ENCODE measurements at regions not wholly inside any gene's neighbourhood (a gene's known extent, or its start where the extent isn't known, plus 50 kb on each side); places are given as distances from the start of the nearest gene placed in this dataset.

DNA sequence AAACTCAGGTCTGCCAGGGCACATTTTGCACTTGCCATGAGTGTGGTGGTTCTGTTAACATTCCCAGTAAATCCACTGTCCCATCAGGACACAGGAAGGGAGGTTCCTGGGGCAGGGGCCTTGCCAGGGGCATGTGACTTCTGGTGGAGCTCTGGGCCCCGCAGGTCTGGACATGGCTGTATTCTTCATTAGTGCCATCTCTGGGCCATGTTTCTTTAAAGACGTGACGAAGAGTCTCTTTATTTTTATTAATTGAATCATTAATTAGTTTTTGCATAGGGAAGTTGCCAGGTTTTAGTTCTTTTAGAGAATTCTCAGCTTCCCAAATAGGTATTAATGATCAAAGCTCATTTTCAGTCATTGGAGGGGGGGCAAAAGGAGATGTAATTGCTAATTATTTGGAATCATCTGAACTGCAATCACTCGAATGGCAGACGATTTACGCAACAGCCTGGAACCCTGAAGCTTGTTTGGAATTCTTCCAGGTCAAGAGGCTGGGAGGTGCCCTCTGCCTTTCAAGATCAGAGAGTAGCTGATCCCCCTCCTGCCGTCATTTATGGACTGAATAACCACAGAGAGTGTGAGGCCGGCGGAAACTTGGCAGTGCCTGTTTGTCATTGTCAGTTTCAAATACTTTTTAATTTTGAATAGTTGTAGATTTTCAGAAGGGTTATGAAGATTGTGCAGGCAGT is 106.2 kb downstream of the RTP5 start:
- DNase-seq (ENCODE audit: low read depth, low spot score), result no peak
- ChIA-PET CTCF (interaction anchor here (1.8 to 1.9 kb wide), 2 partner anchors 9 to 25 kb away, joined by 6 to 8 read pairs; no protein-coding TSS in a partner anchor), SMC1A (ENCODE audit: uncharacterized antibody, unreplicated experiment) (no interaction called here), POLR2A (no interaction called here), RAD21 (ENCODE audit: unreplicated experiment) (no interaction called here)
- no peak for FAIRE-seq
- WGBS (ENCODE audit: insufficient coverage, insufficient replicate concordance, low lambda C conversion rate, missing lambda C conversion rate), result 90% methylated on average over 9 of the region's 9 CpGs
- H3K27ac ChIP-seq (ENCODE audit: control insufficient read depth, insufficient read depth), result no peak overlapping the region
- no peak overlapping the region for H3K4me2 ChIP-seq (ENCODE audit: control insufficient read depth, insufficient read depth)
- intact Hi-C loops (cut with micrococcal nuclease; ENCODE audit: unreplicated experiment), result no loop called here
- H3K9me3 ChIP-seq (replicated peaks; ENCODE audit: control insufficient read depth, insufficient read depth, low read length), result peaks cover 1% of the 10 kb centered on the region; the same call in 1 of the 3 replicates
- H3K4me1 ChIP-seq (ENCODE audit: control insufficient read depth, insufficient read depth, low read length), result no peaks in the 10 kb centered on the region
- H3K9ac ChIP-seq (ENCODE audit: control insufficient read depth, insufficient read depth, low read length), result no peak overlapping the region
- no peak for ATAC-seq
- in situ Hi-C loops (cut with MboI), result no loop called here
- no peaks in the 10 kb centered on the region for H3K27me3 ChIP-seq (replicated peaks in 1 of 2; ENCODE audit: control insufficient read depth in 2 of 2, insufficient read depth in 2 of 2, low read length in 1 of 2)
- H3K79me2 ChIP-seq (ENCODE audit: control insufficient read depth, insufficient read depth, low read length), result no peaks in the 10 kb centered on the region
- H2AFZ ChIP-seq (ENCODE audit: control insufficient read depth, low read depth, low read length), result no peak overlapping the region
- H4K20me1 ChIP-seq (ENCODE audit: control insufficient read depth, insufficient read depth), result no peaks in the 10 kb centered on the region
- no peaks in the 10 kb centered on the region; a peak in 1 of 4 replicates for H3K36me3 ChIP-seq (ENCODE audit: control insufficient read depth in 2 of 2, insufficient read depth in 2 of 2, low read length in 1 of 2)
- H3K4me3 ChIP-seq, result no peak overlapping the region
- TF ChIP-seq IRF4 (IDR thresholded peaks at IDR 0.05; ENCODE audit: low read depth, low read length) (no peak), NR2C2 (IDR thresholded peaks at IDR 0.05; ENCODE audit: borderline replicate concordance, control insufficient read depth, insufficient read length, low read depth) (no peak)
- no TSS peak for BruUV-seq (replicated peaks)

DNA sequence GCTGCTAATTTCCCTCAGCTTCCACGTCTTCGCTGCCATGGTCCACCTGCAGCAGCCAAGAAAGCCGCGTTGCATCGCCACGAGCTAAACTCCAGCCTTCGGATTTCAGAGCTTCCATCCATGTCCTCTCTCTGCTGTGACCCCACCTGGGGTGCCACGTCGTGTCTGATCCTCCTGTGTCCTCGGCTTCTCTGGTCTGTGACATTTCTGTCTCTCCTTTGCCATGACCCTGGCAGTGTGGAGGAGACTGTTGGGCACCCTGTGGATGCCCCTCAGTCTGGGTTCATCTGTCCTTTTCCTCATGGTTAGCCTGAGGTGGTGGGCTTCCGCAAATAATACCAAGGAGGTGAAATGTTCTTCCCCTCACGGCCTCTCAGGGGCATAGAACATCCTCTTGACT is 106.8 kb downstream of the RTP5 start:
- CTCF ChIA-PET, result interaction anchor here (1.9 kb wide), 1 partner anchor 10 kb away, joined by 8 read pairs; no protein-coding TSS in a partner anchor

More for the DNA sequence above, 106.8 kb downstream of the RTP5 start:
- ATAC-seq, result no peak
- intact Hi-C loops (cut with micrococcal nuclease; ENCODE audit: unreplicated experiment) (no loop called here), in situ Hi-C loops (cut with MboI) (no loop called here)
- TF ChIP-seq, protein P1, sequence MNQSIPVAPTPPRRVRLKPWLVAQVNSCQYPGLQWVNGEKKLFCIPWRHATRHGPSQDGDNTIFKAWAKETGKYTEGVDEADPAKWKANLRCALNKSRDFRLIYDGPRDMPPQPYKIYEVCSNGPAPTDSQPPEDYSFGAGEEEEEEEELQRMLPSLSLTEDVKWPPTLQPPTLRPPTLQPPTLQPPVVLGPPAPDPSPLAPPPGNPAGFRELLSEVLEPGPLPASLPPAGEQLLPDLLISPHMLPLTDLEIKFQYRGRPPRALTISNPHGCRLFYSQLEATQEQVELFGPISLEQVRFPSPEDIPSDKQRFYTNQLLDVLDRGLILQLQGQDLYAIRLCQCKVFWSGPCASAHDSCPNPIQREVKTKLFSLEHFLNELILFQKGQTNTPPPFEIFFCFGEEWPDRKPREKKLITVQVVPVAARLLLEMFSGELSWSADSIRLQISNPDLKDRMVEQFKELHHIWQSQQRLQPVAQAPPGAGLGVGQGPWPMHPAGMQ (IDR thresholded peaks at IDR 0.05; ENCODE audit: borderline replicate concordance), result no peak
- no peak for TF ChIP-seq NFXL1 (IDR thresholded peaks at IDR 0.05; ENCODE audit: borderline replicate concordance)
- Histone ChIP-seq H3K4me2 (ENCODE audit: control insufficient read depth, insufficient read depth) (no peak overlapping the region), H3K4me3 (no peak overlapping the region), H2AFZ (ENCODE audit: control insufficient read depth, low read depth, low read length) (no peak overlapping the region), H3K27ac (ENCODE audit: control insufficient read depth, insufficient read depth) (no peak overlapping the region), H3K9ac (ENCODE audit: control insufficient read depth, insufficient read depth, low read length) (no peak overlapping the region), H4K20me1 (ENCODE audit: control insufficient read depth, insufficient read depth) (no peaks in the 10 kb centered on the region), H3K27me3 (replicated peaks in 1 of 2; ENCODE audit: control insufficient read depth in 2 of 2, insufficient read depth in 2 of 2, low read length in 1 of 2) (no peaks in the 10 kb centered on the region), H3K4me1 (ENCODE audit: control insufficient read depth, insufficient read depth, low read length) (no peaks in the 10 kb centered on the region), H3K9me3 (replicated peaks; ENCODE audit: control insufficient read depth, insufficient read depth, low read length) (peaks cover 1% of the 10 kb centered on the region; the same call in 1 of the 3 replicates), H3K79me2 (ENCODE audit: control insufficient read depth, insufficient read depth, low read length) (no peaks in the 10 kb centered on the region), H3K36me3 (ENCODE audit: control insufficient read depth in 2 of 2, insufficient read depth in 2 of 2, low read length in 1 of 2) (no peaks in the 10 kb centered on the region; a peak in 1 of 4 replicates)
- ChIA-PET RAD21 (ENCODE audit: unreplicated experiment) (no interaction called here), SMC1A (ENCODE audit: uncharacterized antibody, unreplicated experiment) (no interaction called here), POLR2A (no interaction called here)
- DNase-seq (ENCODE audit: low read depth, low spot score), result no peak
- WGBS (ENCODE audit: insufficient coverage, insufficient replicate concordance, low lambda C conversion rate, missing lambda C conversion rate), result 80% methylated on average over 12 of the region's 12 CpGs
- no TSS peak for BruUV-seq (replicated peaks)
- FAIRE-seq, result no peak
